AG09319 (cell line): ENCODE measurements at regions not wholly inside any gene's neighbourhood (a gene's known extent, or its start where the extent isn't known, plus 50 kb on each side); places are given as distances from the start of the nearest gene placed in this dataset.

Source experiments
- DNase-seq: peaks from one replicate; pipeline ENCODE4 v3.0.0-alpha.2; 2010; ENCODE audit warnings: low read depth; ENCODE audit errors: extremely low read depth
- CTCF ChIP-seq: IDR thresholded peaks from 2 replicates; pipeline ENCODE4 v1.5.1; 2011; ENCODE audit warnings: low read depth, mild to moderate bottlenecking, inconsistent platforms, low read length, moderate library complexity

GRCh38 chr16:63806794-63807506, 1314.9 kb downstream of the CDH11 start:
- no peak for TF ChIP-seq CTCF
- no peak for DNase-seq

GRCh38 chr16:63804126-63804525, 1317.7 kb downstream of the CDH11 start:
- no peak for TF ChIP-seq CTCF
- DNase-seq = no peak

GRCh38 chr16:63789603-63790002, 1332.3 kb downstream of the CDH11 start:
- DNase-seq = no peak
- no peak for TF ChIP-seq CTCF

GRCh38 chr16:63787014-63787413, 1334.8 kb downstream of the CDH11 start:
- TF ChIP-seq CTCF = no peak

GRCh38 chr16:63785170-63785569, 1336.7 kb downstream of the CDH11 start:
- no peak for DNase-seq
- TF ChIP-seq CTCF = no peak

More at GRCh38 chr16:63787014-63787413, 1334.8 kb downstream of the CDH11 start:
- DNase-seq = no peak

- TF ChIP-seq CTCF = no peak
- no peak for DNase-seq
Observed at GRCh38 chr16:63776437-63776836, 1345.4 kb downstream of the CDH11 start.

- DNase-seq = no peak
- no peak for TF ChIP-seq CTCF
Observed at GRCh38 chr16:63776034-63776433, 1345.8 kb downstream of the CDH11 start.
